ENCODE measurements at regions not wholly inside any gene's neighbourhood (a gene's known extent, or its start where the extent isn't known, plus 50 kb on each side); places are given as distances from the start of the nearest gene placed in this dataset.
"Not testable (repeated sequence)": the region's sequence is repeated elsewhere in the genome, so short reads cannot be mapped to it uniquely, and the experiment has no call there.

DNA sequence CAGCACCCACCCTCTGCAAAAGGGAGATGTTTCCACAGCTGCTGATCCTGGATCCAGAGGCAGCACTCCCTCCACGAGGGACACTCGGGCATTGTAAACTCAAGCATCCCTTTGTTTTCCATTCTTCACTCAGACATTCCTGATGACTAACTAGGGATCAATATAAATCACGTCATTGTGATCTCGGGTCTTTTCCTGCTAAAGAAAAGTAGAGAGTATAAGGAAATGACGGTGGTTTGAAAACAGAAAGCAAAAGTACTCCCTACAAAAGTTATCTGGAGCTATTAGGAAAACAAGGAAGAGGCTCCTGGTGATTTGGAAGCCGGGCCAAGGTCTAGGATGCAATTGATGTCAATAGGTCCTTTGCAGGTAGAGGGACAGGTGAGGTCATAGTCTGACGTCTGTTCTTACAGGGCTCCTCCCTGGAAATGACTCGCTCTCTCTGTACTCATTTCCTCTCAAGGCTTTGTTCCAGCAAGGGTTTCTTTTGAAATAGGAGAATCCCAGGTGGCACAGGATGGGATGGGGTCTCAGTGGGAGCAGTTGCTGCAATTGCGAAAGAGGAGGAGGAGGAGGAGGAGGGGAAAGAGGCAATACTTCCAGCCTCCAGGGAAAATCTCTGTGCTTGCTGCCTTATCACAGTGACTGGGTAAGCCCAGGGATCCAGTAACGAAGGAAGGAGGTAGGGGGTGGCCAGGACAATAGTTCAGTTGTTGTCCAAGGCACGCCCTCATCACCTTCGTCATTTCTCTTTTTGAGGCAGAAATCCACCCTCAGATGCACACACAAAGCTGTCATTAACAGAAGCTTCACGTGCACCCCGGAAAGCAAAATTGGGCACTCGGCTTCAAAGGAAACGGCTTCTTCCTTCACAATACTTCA is 222.8 kb downstream of the LY86 start:
- DNase-seq (ENCODE audit: low read depth in 2 of 2) = no peak

DNA sequence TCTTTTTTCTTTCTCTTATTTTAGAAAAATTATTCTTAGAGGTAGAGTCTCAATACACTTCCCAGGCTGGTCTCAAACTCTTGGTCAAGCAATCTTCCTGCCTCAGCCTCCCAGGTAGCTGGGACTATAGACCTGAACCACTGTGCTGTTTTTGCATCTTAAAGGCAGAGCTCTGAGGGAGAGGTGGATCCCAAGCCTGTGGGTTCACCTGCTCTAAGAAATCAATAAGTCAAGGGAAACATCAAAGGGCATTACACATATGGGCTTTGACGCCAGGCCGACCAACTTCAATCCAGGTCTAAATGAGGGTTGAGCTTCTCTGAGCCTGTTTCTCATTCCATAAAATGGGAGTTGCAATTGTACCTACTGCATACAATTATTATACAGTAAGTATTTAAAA is 223.9 kb downstream of the LY86 start:
- no peak for DNase-seq (ENCODE audit: low read depth in 2 of 2)

GRCh38 chr6:6815732-6816131 is 227.2 kb downstream of the LY86 start:
- no peak for DNase-seq (ENCODE audit: low read depth in 2 of 2)

- DNase-seq (ENCODE audit: low read depth in 2 of 2) = no peak
Observed at GRCh38 chr6:6816716-6817115, 228.2 kb downstream of the LY86 start.

- DNase-seq (ENCODE audit: low read depth in 2 of 2) = no peak
Observed at GRCh38 chr6:6818078-6818639, 229.6 kb downstream of the LY86 start.

GRCh38 chr6:6820641-6821238 is 232.2 kb downstream of the LY86 start:
- no peak for DNase-seq (ENCODE audit: low read depth in 2 of 2)

- no peak for DNase-seq (ENCODE audit: low read depth in 2 of 2)
Observed at GRCh38 chr6:6821639-6822261, 233.2 kb downstream of the LY86 start.

GRCh38 chr6:6823030-6823429 is 234.5 kb downstream of the LY86 start:
- no peak for DNase-seq (ENCODE audit: low read depth in 2 of 2)

- no peak for DNase-seq (ENCODE audit: low read depth in 2 of 2)
Observed at GRCh38 chr6:6823568-6824224, 235.2 kb downstream of the LY86 start.

- DNase-seq (ENCODE audit: low read depth in 2 of 2) = no peak
Observed at GRCh38 chr6:6824381-6824780, 235.9 kb downstream of the LY86 start.

- DNase-seq (ENCODE audit: low read depth in 2 of 2) = no peak
Observed at GRCh38 chr6:6825193-6825784, 236.8 kb downstream of the LY86 start.

GRCh38 chr6:6826095-6826901 is 237.8 kb downstream of the LY86 start:
- no peak for DNase-seq (ENCODE audit: low read depth in 2 of 2)

- DNase-seq (ENCODE audit: low read depth in 2 of 2) = no peak
Observed at GRCh38 chr6:6826961-6827360, 238.4 kb downstream of the LY86 start.

DNA sequence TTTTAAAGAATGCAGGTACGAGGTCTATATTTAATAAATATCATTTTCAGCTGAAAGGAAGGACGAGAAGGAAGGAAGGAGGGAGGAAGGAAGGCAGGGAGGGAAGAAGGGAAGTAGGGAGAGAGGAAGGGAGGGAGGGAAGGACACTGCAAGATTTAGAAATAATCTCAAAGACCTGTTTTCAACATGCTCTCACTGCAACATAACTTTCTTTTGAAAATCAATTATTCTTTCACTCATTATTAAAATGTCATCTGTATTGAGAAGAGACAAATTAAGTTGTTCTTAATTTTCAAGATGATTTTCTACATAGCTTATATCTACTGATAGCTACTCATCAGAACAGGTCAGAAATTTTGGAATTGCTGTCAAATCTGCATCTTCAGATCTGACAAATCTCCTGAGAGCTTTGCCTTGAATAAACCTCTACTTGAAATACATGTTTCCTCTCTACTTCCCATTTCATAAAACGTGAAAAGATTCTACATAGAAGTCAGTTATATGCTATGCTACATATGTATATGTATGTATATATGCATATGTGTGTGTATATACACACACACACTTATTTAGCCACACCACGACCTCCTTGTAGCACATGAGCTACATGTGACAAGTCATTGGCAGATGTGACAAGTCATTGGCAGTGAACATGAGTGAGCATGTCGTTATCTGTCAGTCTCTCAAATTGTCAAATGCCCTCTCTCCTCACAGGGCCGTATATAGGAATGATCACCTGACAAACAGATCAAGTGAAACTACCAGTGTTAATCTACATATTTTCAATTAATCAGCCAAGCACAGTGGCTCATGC is 241.6 kb downstream of the LY86 start:
- no peak for DNase-seq (ENCODE audit: low read depth in 2 of 2)

DNA sequence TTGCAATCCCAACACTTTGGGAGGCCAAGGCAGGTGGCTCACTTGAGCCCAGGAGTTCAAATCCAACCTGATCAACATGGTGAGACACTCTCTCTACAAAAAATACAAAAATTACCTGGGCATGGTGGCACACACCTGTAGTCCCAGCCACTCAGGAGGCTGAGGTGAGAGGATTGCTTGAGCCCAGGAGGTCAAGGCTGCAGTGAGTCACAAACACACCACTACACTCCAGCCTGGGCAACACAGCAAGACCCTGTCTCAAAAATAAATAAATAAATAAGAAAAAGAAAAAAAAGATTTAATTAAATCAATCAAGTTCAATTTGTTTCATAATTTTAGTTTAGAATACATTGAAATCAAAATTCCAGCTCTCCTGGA is 242.2 kb downstream of the LY86 start:
- DNase-seq (ENCODE audit: low read depth in 2 of 2) = not testable (repeated sequence)

DNA sequence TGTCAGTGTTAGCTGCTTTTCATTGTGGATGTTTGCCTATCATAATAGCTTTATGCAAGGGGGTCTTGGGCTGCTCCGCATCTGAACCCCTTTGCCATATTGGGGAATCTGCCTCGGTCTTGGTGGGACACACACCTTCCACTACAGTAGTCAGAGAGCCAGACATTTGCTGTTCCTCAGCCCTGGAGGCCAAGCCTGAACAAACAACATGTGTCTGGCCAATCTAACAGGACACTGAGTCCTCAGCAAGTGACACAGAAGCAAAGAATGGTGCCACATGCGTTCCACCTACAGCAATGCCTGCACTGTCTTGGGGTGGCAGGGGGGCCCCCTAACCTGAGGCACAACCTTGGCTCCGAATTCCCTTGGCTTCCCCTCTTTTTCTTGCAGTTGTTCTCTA is 243.9 kb downstream of the LY86 start:
- DNase-seq (ENCODE audit: low read depth in 2 of 2) = no peak

- DNase-seq (ENCODE audit: low read depth in 2 of 2) = no peak
Observed at GRCh38 chr6:6834356-6835222, 246.1 kb downstream of the LY86 start.

GRCh38 chr6:6835223-6835503 is 246.6 kb downstream of the LY86 start:
- no peak for DNase-seq (ENCODE audit: low read depth in 2 of 2)
